Stomach (tissue), 4 donors: ENCODE measurements at regions not wholly inside any gene's neighbourhood (a gene's known extent, or its start where the extent isn't known, plus 50 kb on each side); places are given as distances from the start of the nearest gene placed in this dataset.

Source experiments
- CTCF ChIP-seq, 7 experiments: fragments of 450-650 bp in 4 of 7; fragments of 200-600 bp in 3 of 7; sonication (generic) in 3 of 7; IDR thresholded peaks; one replicate each; pipeline ENCODE4 v1.5.1; 2016 to 2019; ENCODE audit warnings: antibody characterized with exemption in 7 of 7, control low read depth in 2 of 7, mild to moderate bottlenecking in 1 of 7
- POLR2AphosphoS5 ChIP-seq, 3 donors: sonication (generic); formaldehyde crosslinking; IDR thresholded peaks; one replicate each; pipeline ENCODE4 v1.6.1; 2016; ENCODE audit warnings: antibody characterized with exemption in 3 of 3

GRCh38 chr3:59127071-59127470 lies 77.2 kb upstream of the CFAP20DC start:
- no peak for TF ChIP-seq CTCF (IDR thresholded peaks at IDR 0.05)
- TF ChIP-seq POLR2AphosphoS5 (IDR thresholded peaks at IDR 0.05): no peak
